ENCODE measurements at regions not wholly inside any gene's neighbourhood (a gene's known extent, or its start where the extent isn't known, plus 50 kb on each side); places are given as distances from the start of the nearest gene placed in this dataset.
"Not testable (repeated sequence)": the region's sequence is repeated elsewhere in the genome, so short reads cannot be mapped to it uniquely, and the experiment has no call there.

GRCh38 chr4:190118519-190118918 is 54.2 kb downstream of the DBET start:
- TF ChIP-seq, protein P1, sequence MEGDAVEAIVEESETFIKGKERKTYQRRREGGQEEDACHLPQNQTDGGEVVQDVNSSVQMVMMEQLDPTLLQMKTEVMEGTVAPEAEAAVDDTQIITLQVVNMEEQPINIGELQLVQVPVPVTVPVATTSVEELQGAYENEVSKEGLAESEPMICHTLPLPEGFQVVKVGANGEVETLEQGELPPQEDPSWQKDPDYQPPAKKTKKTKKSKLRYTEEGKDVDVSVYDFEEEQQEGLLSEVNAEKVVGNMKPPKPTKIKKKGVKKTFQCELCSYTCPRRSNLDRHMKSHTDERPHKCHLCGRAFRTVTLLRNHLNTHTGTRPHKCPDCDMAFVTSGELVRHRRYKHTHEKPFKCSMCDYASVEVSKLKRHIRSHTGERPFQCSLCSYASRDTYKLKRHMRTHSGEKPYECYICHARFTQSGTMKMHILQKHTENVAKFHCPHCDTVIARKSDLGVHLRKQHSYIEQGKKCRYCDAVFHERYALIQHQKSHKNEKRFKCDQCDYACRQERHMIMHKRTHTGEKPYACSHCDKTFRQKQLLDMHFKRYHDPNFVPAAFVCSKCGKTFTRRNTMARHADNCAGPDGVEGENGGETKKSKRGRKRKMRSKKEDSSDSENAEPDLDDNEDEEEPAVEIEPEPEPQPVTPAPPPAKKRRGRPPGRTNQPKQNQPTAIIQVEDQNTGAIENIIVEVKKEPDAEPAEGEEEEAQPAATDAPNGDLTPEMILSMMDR (IDR thresholded peaks at IDR 0.05 in 4 of 5, conservative IDR thresholded peaks at IDR 0.05 in 1 of 5): not testable (repeated sequence)
- TF ChIP-seq POLR2A (IDR thresholded peaks at IDR 0.05): not testable (repeated sequence)
